Urothelium cell line (cell line): ENCODE measurements at regions not wholly inside any gene's neighbourhood (a gene's known extent, or its start where the extent isn't known, plus 50 kb on each side); places are given as distances from the start of the nearest gene placed in this dataset.
"Not testable (repeated sequence)": the region's sequence is repeated elsewhere in the genome, so short reads cannot be mapped to it uniquely, and the experiment has no call there.

ENCODE experiments used
- DNase-seq: peaks from one replicate; pipeline ENCODE4 v3.0.0; 2011; ENCODE audit warnings: low spot score, mixed read lengths
- FAIRE-seq: peaks from 2 replicates; lab custom pipeline; 2011; peaks lifted over from hg19 to GRCh38; lab: Jason Lieb, UNC

DNA sequence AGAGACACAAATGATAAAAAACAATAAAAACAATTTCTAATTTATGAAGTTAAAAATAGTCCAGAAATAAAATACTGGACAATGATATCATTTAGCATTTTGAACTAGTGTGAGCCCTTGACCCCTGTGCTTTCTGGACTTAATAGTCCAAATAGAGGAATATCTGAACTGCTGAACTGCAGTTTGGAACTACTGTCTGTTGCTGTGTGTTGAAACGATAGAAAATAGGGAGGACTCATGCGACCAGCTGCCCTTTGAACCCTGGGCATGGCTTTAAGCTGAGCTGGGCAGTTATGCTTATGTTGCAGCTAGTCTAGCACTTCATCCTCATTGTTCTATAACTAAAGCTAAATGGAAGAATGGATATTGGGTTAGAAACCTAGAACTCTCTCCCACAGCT, 99.5 kb downstream of the FMR1NB start:
- DNase-seq (no peak), FAIRE-seq (no peak)

DNA sequence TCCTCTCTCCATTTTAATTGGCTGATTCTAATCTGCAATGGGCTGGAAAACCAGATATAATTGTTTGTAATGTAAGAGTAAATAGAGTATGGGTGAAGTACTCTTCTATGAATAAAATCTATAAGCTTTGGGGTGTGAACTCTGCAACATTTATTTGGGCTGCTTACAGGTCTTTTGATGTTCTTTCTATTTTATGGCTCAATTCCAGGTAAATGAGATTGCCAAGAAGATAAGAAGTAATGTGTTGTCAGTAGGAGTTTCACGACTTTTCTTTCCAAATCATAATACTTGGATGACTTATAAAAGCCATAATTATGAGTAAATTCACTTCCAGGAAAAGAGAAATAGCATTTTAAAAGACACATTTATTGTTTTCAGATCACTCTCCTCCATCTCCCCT, 103.5 kb downstream of the FMR1NB start:
- DNase-seq (no peak), FAIRE-seq (no peak)

DNA sequence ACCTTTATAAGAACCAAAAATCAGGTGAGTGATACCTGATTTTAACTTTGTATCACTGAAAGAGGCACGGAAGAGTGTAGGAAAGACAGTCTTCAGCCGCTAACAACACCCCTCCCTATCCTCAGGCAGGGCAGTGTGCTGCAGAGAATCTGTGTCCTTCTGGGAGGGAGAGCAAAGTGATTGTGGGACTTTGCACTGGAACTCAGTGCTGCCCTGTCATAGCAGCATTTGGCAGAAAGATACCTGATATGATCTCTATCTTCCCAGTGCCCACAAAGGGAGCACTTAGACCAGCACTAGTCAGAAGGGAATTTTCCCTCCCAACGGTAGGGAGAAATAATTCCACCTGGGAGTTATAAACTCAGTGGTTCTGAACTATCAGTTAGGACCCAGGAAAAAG, 139.0 kb downstream of the FMR1NB start:
- FAIRE-seq (no peak), DNase-seq (no peak)

DNA sequence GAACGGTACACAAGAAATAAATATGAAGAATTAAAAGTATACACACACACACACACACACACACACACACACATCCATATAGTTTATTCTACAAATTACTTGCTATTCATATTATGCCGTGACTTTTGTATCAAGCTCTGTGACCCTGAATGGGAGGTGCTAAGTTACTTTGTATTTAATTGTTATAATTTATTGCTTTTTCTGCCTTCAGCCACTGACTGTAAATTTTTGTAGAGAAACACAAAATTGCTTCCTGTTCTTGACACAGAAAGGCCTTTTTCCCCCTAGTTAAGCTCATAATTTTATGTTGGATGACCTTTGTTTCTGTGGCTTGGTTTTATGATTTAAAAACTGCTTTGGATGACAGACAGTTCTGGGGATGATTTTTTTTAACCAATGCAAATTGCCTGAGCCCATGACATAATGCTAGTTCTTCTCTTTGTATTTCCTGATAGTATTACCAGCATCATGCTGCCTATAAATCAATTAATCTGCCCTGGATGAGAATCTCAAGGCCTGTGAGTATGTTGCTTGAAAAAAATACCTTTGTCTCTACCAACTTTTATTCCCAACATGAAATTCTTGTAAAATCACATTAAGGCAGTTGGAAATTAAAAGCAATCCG, 140.0 kb downstream of the FMR1NB start:
- DNase-seq (no peak), FAIRE-seq (no peak)

DNA sequence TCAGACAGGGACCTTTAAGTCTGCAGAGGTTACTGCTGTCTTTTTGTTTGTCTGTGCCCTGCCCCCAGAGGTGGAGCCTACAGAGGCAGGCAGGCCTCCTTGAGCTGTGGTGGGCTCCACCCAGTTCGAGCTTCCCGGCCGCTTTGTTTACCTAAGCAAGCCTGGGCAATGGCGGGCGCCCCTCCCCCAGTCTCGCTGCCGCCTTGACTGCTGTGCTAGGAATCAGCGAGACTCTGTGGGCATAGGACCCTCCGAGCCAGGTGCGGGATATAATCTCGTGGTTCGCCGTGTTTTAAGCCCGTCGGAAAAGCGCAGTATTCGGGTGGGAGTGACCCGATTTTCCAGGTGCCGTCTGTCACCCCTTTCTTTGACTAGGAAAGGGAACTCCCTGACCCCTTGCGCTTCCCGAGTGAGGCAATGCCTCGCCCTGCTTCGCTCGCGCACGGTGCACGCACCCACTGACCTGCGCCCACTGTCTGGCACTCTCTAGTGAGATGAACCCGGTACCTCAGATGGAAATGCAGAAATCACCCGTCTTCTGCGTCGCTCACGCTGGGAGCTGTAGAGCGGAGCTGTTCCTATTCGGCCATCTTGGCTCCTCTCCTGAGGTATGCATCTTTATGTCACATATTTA, 147.9 kb downstream of the FMR1NB start:
- not testable (repeated sequence) for FAIRE-seq, DNase-seq

DNA sequence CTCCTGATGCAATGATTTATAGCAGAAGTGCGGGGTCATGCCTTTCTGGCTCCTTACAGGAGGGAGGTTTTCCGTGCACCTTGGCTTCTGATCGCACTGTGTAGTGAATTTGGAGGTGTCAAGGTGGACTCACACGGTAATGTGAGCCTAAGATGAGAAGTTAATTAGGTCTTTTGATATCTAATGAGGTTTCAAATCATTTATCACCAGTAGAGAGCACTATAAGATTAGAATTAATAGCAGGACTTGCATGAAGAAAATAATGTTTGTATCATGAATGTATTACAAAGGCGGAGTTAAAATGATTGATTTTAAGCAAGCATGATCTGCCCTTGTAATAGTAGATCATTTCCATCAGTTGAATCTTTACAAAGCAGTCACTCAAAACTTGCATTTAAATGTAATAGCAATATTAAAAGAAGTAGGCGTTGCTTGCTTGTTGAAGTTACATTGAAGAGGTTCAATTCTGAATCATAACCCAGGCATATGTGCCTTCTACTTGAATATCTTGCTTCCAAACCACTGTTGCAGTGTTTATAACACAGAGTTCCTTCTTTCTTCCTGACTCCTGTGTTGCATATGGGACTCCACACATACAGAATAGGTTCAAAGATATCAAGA, 152.1 kb downstream of the FMR1NB start:
- no peak for DNase-seq
- no peak for FAIRE-seq

DNA sequence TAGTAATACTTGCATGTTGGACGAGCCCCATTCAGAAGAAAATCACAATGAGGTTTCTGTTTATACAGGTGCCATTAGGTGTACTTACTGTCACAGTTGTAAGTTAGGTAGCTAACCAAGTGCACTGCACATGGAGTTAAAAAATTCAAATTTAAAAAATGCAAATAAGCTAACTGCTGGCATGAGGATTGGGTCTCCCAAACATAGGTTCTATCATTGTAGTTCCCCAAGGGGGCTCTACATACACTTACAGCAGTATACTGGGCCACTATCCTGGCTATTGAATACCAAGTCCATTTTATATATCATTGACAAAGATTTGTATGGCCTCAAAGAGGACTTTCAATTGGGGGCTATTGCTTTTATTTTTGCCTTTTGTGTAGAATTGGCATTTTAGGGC, 153.4 kb downstream of the FMR1NB start:
- FAIRE-seq (no peak), DNase-seq (no peak)

DNA sequence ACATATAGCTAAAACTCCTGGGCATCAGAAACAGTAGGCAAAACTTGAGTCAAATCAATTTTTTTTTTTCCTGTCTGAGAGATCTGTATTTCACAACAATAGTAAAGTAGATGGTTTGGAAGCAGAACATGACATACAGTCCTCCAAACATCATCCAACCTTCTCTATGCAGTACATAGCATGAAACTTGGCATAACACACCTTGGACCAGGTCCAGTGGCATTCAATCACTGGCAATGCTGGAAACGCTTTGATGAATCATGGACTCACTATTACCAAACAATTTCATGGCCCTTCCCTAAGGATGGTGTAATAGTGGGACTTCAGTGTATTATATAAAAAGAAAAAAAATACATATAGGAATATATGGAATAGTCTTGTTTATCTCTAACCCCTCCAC, 154.6 kb downstream of the FMR1NB start:
- DNase-seq (peak; percentile 0), FAIRE-seq (no peak)

DNA sequence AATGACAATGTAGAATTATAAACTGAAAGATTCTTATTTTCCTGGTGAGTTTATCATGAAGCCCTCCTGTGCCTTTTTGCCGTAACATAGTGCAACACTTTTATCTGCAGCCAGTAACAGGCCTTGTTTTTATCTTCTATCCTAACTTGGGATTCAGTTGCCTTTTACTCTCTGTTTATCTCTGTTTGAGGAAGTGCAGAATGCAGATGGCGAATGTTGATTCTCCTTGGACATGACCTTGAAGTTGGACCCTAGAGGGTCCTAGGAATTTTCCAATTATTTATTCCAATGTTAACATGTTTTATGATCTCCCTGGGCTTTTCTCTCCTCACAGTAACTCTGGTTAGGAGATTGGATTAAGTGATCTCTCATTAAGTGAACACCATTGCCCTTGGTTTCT, 165.0 kb downstream of the FMR1NB start:
- FAIRE-seq (no peak), DNase-seq (no peak)

DNA sequence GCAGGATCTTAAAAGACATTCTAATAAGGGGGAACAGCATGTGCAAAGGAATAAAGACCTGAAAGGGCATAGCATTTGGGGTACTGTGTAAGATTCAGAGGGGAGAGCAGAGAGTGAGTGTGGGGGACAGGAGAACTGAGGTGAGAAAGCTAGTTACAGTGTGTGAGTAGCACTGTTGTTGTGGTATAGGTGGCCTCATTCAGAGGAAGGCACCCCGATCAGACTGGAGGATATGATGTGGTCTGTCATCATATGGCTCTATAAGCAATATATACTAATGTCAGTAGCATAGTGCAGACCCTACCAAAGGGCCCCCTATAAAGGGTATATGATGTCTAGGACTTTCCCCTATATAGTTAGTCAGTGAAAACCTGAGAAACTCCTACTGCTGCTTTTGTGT, 175.8 kb downstream of the FMR1NB start:
- FAIRE-seq = no peak
- no peak for DNase-seq

DNA sequence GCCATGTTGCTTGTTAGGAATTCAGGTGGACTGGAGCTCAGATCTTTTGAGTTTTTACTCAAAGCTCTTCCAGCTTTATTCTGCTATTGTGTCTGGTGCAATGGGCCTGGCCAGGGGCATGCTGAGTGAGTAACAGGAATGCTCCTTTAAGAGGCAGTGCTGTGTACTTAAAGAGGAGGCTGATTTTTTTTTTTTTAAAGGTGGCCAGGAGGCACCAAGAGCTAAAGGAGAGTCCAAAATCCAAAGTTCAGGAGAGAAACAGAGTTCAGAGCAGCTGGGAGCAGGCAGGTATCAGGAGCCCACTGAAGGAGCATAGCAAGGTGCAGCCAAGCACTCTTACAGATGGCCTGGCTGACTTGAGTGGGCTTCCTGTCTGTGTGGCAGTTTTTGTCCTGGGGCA, 178.7 kb downstream of the FMR1NB start:
- no peak for FAIRE-seq
- DNase-seq = no peak

DNA sequence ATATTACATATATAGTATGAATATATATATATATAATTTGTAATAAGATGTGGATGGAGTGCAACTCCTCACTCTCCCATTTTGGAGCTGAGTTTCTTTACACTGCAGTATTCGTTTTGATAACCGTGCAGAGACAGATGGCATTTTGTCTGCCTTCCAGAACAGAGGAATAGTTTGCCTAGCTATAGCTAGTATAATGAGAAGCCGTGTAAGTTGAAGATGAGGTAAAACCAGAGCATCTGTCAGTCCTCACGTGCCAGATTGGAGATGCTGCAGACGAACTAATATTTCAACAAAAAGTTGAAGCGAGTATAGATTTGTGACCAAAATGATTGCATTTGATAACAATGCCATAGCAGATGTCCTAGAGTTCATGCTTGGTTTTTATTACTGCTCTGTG, 180.6 kb downstream of the FMR1NB start:
- FAIRE-seq (no peak), DNase-seq (no peak)

DNA sequence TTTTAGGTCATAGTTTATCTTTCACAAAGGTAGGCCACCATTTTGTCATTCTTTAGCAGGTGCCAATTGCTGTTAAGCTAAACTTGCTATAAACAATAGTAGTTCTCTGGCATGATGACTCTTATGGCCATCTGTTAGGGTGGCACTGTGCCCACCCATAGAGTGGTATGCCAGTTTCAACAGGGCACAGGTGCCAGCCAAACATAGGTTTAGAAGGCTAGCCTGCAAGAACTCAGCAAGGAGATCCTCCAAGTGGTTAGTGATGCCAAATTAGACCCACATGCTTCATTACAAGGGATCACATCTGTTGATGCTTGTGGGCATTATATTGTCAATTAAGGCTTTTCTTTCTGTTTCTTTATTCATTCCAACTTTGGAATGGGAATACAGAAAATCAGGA, 204.5 kb downstream of the FMR1NB start:
- DNase-seq = no peak
- FAIRE-seq = no peak

DNA sequence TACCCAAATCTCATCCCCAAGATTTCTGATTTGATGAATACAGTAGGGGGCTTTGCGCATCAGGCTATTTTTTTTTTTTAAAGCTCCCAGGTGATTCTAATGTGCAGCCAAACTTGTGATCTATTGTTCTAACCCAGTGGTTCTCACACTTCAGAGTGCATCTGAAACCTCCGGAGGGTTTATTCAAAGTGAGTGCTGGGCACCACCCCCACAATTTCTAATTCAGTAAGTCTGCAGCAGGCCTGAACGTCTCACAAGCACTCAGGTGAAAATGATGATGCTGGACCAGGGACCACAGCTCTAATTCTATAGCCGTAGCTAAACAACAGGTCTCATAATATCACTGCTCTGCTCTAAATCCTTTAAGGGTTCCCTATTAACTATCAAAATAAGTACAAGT, 211.4 kb downstream of the FMR1NB start:
- FAIRE-seq (no peak), DNase-seq (no peak)

DNA sequence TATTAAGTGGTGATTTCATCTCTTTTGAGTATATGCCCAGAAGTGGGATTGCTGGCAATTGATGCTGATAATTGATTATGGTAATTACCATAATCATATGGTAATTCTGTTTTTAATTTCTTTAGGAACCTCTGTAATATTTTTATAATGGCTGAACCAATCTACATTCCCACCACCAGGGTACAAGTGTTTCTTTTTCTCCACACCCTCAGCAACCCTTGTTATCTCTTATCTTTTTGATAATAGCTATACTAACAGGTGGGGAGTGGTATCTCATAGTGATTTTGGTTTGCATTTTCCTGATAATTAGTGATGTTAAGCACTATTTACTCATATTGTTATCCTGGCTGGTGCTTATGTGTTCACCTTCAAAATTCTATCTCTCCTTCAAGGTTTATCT, 212.6 kb downstream of the FMR1NB start:
- FAIRE-seq (no peak), DNase-seq (no peak)

DNA sequence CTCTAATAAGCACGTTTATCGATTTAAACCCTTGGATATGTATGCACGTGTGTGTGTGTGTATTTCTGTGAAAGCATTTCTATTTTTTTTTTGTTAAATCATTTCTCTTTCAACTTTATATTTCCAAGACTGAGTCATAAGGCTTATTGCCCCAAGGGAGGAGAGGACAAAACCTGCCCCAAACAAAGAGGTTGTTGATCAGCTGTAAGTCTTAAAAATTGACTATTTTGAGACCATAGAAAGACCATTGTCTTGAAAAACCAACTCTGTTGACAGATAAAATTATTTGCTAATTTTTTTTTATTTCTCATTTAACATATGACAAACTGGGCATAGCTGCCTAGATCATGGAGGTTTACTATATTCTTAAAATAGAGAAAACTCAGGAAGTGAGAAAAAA, 222.4 kb downstream of the FMR1NB start:
- FAIRE-seq = no peak
- DNase-seq = no peak

DNA sequence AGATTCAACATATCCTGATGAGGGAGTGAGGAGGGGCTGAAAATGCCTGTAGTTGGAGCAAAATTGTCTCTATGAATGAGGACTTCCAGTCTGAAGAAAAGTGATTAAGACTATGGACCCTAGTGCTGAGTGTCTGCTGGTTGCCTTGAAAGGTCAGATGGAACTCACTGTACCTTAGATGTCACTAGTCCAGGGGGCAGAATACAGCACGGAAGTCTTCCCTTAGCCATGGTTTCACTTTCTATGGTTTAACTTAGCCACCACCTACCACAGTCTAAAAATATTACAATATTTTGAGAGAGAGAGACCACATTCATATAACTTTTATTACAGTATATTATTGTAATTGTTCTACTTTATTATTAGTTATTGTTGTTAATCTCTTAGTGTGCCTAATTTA, 223.1 kb downstream of the FMR1NB start:
- DNase-seq = no peak
- no peak for FAIRE-seq

DNA sequence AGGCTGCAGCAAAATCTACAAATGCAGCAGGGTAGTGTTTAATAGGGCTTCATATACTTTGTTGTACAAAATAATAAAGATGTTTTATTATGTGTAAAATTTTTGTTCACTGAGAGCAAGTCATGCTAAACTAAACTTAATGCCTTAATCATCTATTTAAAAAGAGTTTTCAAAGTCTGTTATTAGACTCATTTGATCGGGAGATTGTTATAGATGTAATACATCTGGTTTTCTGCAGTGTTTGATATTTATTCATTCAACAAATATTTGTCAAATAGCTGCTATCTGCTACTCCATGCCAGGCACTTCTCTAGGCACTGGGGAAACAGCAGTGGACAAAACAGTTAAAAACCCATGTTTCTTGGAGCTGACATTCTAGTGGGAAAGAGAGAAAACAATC, 233.6 kb downstream of the FMR1NB start:
- FAIRE-seq = no peak
- DNase-seq = no peak

DNA sequence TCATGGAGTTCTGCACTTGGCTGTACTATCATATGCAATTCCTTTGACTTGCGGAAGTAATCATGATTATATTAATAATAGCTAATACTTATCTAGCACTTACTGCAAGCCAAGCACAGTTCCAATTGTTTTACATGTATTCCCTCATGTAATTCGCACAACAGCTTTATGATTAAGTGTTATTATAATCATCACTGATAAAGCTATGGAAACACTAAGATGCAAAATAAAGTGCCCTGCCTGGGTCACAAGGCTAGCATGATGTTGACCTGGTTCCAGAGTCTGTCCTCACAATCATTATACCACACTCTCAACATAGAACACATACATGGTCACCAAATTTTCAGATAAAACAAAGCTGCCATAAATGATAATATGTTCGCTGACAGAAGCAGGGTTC, 234.6 kb downstream of the FMR1NB start:
- no peak for DNase-seq
- no peak for FAIRE-seq

DNA sequence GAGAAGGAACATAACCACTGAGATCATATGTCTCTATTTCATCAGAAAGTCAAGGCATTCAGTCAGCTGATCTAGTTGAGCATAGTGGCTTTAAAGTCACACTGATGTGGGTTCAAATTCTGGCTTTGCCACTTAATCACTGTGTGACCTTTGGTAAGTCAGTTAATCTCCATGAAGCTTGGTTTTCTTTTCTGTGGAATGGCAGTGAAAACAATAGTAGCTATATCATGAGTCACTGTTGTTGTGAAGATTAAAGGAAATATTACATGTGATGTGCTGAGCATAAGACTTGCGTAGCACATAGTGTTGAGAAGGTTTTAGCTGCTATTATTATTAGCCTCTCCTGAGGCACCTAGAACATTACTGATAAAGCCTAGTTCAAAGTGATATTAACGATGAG, 242.2 kb downstream of the FMR1NB start:
- FAIRE-seq = no peak
- DNase-seq = no peak

DNA sequence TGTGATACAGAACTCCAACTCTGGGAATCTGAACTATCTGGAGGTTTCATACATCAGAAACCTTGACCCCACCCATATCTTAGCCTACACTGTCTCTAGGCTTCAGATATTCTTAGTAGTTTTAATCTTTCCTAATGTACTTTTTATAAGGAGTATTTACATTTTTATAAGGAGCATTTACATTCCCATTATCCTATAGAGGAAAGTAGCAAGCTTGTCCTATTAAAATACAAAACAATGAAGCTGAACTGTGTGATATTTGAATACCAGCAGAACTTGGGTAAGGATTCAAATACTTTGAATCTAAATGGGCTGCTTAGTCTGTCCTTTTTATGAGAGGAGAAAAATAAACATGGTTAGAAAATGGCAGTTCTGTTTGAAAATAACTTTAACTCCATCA, 247.4 kb downstream of the FMR1NB start:
- DNase-seq (no peak), FAIRE-seq (no peak)

DNA sequence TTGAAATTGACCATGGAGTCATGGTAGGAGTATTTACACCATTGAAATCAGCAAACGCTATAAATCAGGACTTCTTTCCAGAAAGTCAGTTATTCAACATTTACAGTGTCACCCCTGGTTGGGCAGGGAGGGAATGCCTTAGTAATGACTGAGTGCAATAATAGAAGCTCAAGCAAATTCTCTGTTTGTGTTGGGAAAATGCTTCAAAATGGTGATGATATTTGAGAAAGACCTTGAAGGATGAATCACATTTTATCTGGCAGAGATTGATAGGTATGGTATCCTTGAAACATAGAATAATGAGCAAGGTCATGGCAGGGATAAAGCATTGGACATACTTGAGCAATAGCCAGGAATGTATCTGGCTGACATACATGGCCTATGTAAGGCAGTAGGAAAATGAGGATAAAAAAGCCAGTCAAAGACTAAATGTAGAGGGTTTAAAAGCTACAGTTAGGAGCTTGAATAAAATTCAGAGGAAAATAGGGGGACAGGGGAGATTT, 248.7 kb downstream of the FMR1NB start:
- FAIRE-seq (no peak), DNase-seq (no peak)
